ENCODE measurements at regions not wholly inside any gene's neighbourhood (a gene's known extent, or its start where the extent isn't known, plus 50 kb on each side); places are given as distances from the start of the nearest gene placed in this dataset.
A peak's percentile ranks its signal among the peaks of the same experiment; 100 is the strongest.

GRCh38 chrX:6681521-6682145 lies 146.7 kb upstream of the VCX3A start:
- in situ Hi-C loops (cut with MboI; ENCODE audit: low sequenced_read_pairs): no loop called here
- H3K9me3 ChIP-seq: no peaks in the 10 kb centered on the region
- H3K4me3 ChIP-seq: no peak overlapping the region
- H3K4me1 ChIP-seq: no peaks in the 10 kb centered on the region
- H3K36me3 ChIP-seq (replicated peaks): no peaks in the 10 kb centered on the region
- DNase-seq (ENCODE audit: low spot score in 2 of 2): peak in 1 of 2 experiments; percentile 33
- no peaks in the 10 kb centered on the region for H3K27me3 ChIP-seq (ENCODE audit: low read depth)

GRCh38 chrX:6679988-6680387 lies 145.1 kb upstream of the VCX3A start:
- Histone ChIP-seq H3K4me3 (no peak overlapping the region), H3K36me3 (replicated peaks) (no peaks in the 10 kb centered on the region), H3K27me3 (ENCODE audit: low read depth) (no peaks in the 10 kb centered on the region), H3K9me3 (no peaks in the 10 kb centered on the region), H3K4me1 (no peaks in the 10 kb centered on the region)
- in situ Hi-C loops (cut with MboI; ENCODE audit: low sequenced_read_pairs): no loop called here
- DNase-seq (ENCODE audit: low spot score in 2 of 2): no peak

- Histone ChIP-seq H3K27me3 (ENCODE audit: low read depth) (no peaks in the 10 kb centered on the region), H3K4me1 (no peaks in the 10 kb centered on the region), H3K4me3 (no peak overlapping the region), H3K36me3 (replicated peaks) (no peaks in the 10 kb centered on the region), H3K9me3 (no peaks in the 10 kb centered on the region)
- in situ Hi-C loops (cut with MboI; ENCODE audit: low sequenced_read_pairs): no loop called here
- no peak for DNase-seq (ENCODE audit: low spot score in 2 of 2)
These were observed 144.6 kb upstream of the VCX3A start for GRCh38 chrX:6679550-6679949.

- no peaks in the 10 kb centered on the region for H3K4me1 ChIP-seq
- no peak for DNase-seq (ENCODE audit: low spot score in 2 of 2)
- H3K9me3 ChIP-seq: no peaks in the 10 kb centered on the region
- H3K36me3 ChIP-seq (replicated peaks): no peaks in the 10 kb centered on the region
- in situ Hi-C loops (cut with MboI; ENCODE audit: low sequenced_read_pairs): no loop called here
- no peaks in the 10 kb centered on the region for H3K27me3 ChIP-seq (ENCODE audit: low read depth)
- no peak overlapping the region for H3K4me3 ChIP-seq
These were observed 143.4 kb upstream of the VCX3A start for GRCh38 chrX:6678313-6678712.

GRCh38 chrX:6674734-6675133 lies 139.8 kb upstream of the VCX3A start:
- in situ Hi-C loops (cut with MboI; ENCODE audit: low sequenced_read_pairs): no loop called here
- DNase-seq (ENCODE audit: low spot score in 2 of 2): no peak
- Histone ChIP-seq H3K27me3 (ENCODE audit: low read depth) (no peaks in the 10 kb centered on the region), H3K4me3 (no peak overlapping the region), H3K9me3 (no peaks in the 10 kb centered on the region), H3K36me3 (replicated peaks) (no peaks in the 10 kb centered on the region), H3K4me1 (no peaks in the 10 kb centered on the region)

- Histone ChIP-seq H3K4me1 (no peaks in the 10 kb centered on the region), H3K4me3 (no peak overlapping the region), H3K36me3 (replicated peaks) (no peaks in the 10 kb centered on the region), H3K27me3 (ENCODE audit: low read depth) (no peaks in the 10 kb centered on the region; the same call in 1 of the 2 replicates), H3K9me3 (no peaks in the 10 kb centered on the region)
- in situ Hi-C loops (cut with MboI; ENCODE audit: low sequenced_read_pairs): no loop called here
- peak in 1 of 2 experiments; percentile 40 for DNase-seq (ENCODE audit: low spot score in 2 of 2)
These were observed 132.3 kb upstream of the VCX3A start for GRCh38 chrX:6667048-6667768.

GRCh38 chrX:6666624-6667023 lies 131.7 kb upstream of the VCX3A start:
- DNase-seq (ENCODE audit: low spot score in 2 of 2): no peak
- H3K4me1 ChIP-seq: no peaks in the 10 kb centered on the region
- H3K4me3 ChIP-seq: no peak overlapping the region
- H3K36me3 ChIP-seq (replicated peaks): no peaks in the 10 kb centered on the region
- in situ Hi-C loops (cut with MboI; ENCODE audit: low sequenced_read_pairs): no loop called here
- H3K9me3 ChIP-seq: no peaks in the 10 kb centered on the region
- no peaks in the 10 kb centered on the region; the same call in 1 of the 2 replicates for H3K27me3 ChIP-seq (ENCODE audit: low read depth)

- in situ Hi-C loops (cut with MboI; ENCODE audit: low sequenced_read_pairs): no loop called here
- no peak for DNase-seq (ENCODE audit: low spot score in 2 of 2)
- H3K4me3 ChIP-seq: no peak overlapping the region
These were observed 126.8 kb upstream of the VCX3A start for GRCh38 chrX:6661736-6662135.

GRCh38 chrX:6660567-6661264 lies 125.8 kb upstream of the VCX3A start:
- no peaks in the 10 kb centered on the region for H3K36me3 ChIP-seq (replicated peaks)
- no peak for DNase-seq (ENCODE audit: low spot score in 2 of 2)
- H3K4me3 ChIP-seq: no peak overlapping the region
- no peaks in the 10 kb centered on the region for H3K9me3 ChIP-seq
- H3K27me3 ChIP-seq (ENCODE audit: low read depth): no peaks in the 10 kb centered on the region
- peaks cover 7% of the 10 kb centered on the region for H3K4me1 ChIP-seq
- in situ Hi-C loops (cut with MboI; ENCODE audit: low sequenced_read_pairs): no loop called here

More at GRCh38 chrX:6661736-6662135, 126.8 kb upstream of the VCX3A start:
- Histone ChIP-seq H3K4me1 (peaks cover 1% of the 10 kb centered on the region; the same call in 1 of the 2 replicates), H3K36me3 (replicated peaks) (no peaks in the 10 kb centered on the region), H3K27me3 (ENCODE audit: low read depth) (no peaks in the 10 kb centered on the region), H3K9me3 (no peaks in the 10 kb centered on the region)

GRCh38 chrX:6645216-6645615 lies 110.3 kb upstream of the VCX3A start:
- no peak for DNase-seq (ENCODE audit: low spot score in 2 of 2)
- H3K27me3 ChIP-seq (ENCODE audit: low read depth): no peaks in the 10 kb centered on the region
- in situ Hi-C loops (cut with MboI; ENCODE audit: low sequenced_read_pairs): no loop called here

GRCh38 chrX:6644411-6644810 lies 109.5 kb upstream of the VCX3A start:
- Histone ChIP-seq H3K36me3 (replicated peaks) (no peaks in the 10 kb centered on the region), H3K9me3 (no peaks in the 10 kb centered on the region), H3K4me3 (no peak overlapping the region), H3K4me1 (no peaks in the 10 kb centered on the region), H3K27me3 (ENCODE audit: low read depth) (no peaks in the 10 kb centered on the region)
- in situ Hi-C loops (cut with MboI; ENCODE audit: low sequenced_read_pairs): no loop called here
- peak in 1 of 2 experiments; percentile 55 for DNase-seq (ENCODE audit: low spot score in 2 of 2)

More at GRCh38 chrX:6645216-6645615, 110.3 kb upstream of the VCX3A start:
- Histone ChIP-seq H3K36me3 (replicated peaks) (no peaks in the 10 kb centered on the region), H3K4me3 (no peak overlapping the region), H3K9me3 (no peaks in the 10 kb centered on the region), H3K4me1 (no peaks in the 10 kb centered on the region)

GRCh38 chrX:6640727-6641126 lies 105.8 kb upstream of the VCX3A start:
- Histone ChIP-seq H3K27me3 (ENCODE audit: low read depth) (no peaks in the 10 kb centered on the region), H3K4me1 (no peaks in the 10 kb centered on the region), H3K9me3 (no peaks in the 10 kb centered on the region), H3K4me3 (no peak overlapping the region), H3K36me3 (replicated peaks) (no peaks in the 10 kb centered on the region)
- in situ Hi-C loops (cut with MboI; ENCODE audit: low sequenced_read_pairs): no loop called here
- DNase-seq (ENCODE audit: low spot score in 2 of 2): no peak

- no peaks in the 10 kb centered on the region for H3K9me3 ChIP-seq
- DNase-seq (ENCODE audit: low spot score in 2 of 2): no peak
- no peaks in the 10 kb centered on the region for H3K27me3 ChIP-seq (ENCODE audit: low read depth)
- no peaks in the 10 kb centered on the region for H3K36me3 ChIP-seq (replicated peaks)
- no peak overlapping the region for H3K4me3 ChIP-seq
- no peaks in the 10 kb centered on the region for H3K4me1 ChIP-seq
- in situ Hi-C loops (cut with MboI; ENCODE audit: low sequenced_read_pairs): no loop called here
These were observed 79.6 kb upstream of the VCX3A start for GRCh38 chrX:6614506-6614905.

- Histone ChIP-seq H3K4me1 (no peaks in the 10 kb centered on the region), H3K36me3 (replicated peaks) (no peaks in the 10 kb centered on the region), H3K9me3 (no peaks in the 10 kb centered on the region), H3K27me3 (ENCODE audit: low read depth) (no peaks in the 10 kb centered on the region), H3K4me3 (no peak overlapping the region)
- no peak for DNase-seq (ENCODE audit: low spot score in 2 of 2)
- in situ Hi-C loops (cut with MboI; ENCODE audit: low sequenced_read_pairs): no loop called here
These were observed 64.4 kb upstream of the VCX3A start for GRCh38 chrX:6599230-6599860.
